GM18507 (cell line): ENCODE measurements at regions not wholly inside any gene's neighbourhood (a gene's known extent, or its start where the extent isn't known, plus 50 kb on each side); places are given as distances from the start of the nearest gene placed in this dataset.
"Not testable (repeated sequence)": the region's sequence is repeated elsewhere in the genome, so short reads cannot be mapped to it uniquely, and the experiment has no call there.

ENCODE experiments used
- DNase-seq: peaks from one replicate; pipeline ENCODE4 v3.0.0; 2011; ENCODE audit warnings: low read depth; ENCODE audit not compliant: insufficient read length; ENCODE audit errors: extremely low spot score
- FAIRE-seq: peaks from 2 replicates; lab custom pipeline; 2011; peaks lifted over from hg19 to GRCh38; lab: Jason Lieb, UNC

DNA sequence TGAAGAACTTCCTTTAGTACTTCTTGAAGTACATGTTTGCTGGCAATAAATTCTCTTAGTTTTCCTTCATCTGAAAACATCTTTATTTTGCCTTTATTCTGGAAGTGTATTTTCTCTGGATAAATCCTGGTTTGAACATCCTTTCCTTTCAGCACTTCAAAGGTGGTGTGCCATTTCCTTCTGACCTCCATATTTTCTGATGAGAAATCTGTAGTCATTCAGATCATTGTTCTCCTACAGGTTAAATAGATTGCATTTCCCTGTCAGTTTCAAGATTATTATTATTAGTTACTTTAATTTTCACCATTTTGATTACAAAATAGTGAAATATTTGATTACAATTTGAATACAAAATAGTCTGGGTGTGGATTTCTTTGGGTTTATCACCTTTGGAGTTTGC, 134.5 kb downstream of the CDH26 start:
- FAIRE-seq (no peak), DNase-seq (no peak)

DNA sequence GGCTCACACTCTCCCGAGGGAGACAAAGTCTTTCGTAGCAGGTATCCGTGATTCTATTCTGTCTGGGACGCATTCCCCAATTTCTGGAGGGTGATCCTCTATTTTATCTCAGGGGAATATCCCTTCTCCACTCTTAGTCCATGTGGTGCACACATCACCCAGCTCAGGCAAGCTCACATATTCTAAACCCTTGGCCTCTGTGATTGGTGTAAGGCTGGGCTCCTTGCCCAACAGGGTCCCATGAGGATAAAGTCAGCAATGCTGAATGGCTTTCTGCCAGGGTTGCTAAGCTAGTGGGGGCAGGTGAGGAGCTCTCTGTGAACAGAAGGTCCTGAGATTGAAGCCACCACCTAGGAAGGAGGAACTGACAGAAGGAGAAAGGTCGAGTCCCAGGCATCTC, 137.2 kb downstream of the CDH26 start:
- no peak for FAIRE-seq
- no peak for DNase-seq

DNA sequence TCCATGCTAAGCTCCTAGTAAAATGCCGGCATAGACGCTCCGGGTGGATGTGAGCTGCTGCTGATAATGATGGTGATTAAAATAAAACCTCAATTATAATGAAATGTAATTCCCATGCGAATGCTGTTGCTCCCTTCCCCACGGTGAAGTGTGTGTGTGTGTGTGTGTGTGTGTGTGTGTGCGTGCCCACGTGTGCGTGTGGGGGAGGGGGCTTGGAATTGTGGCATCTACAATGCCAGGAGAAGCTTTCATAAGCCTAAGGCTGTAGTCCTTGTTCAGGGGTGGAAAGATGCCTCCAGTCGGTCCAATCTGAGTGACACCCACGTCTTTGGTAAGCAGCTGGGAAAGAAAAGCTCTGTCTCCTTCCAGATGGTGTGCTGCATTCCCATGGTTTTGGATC, 137.9 kb downstream of the CDH26 start:
- FAIRE-seq (no peak), DNase-seq (no peak)

DNA sequence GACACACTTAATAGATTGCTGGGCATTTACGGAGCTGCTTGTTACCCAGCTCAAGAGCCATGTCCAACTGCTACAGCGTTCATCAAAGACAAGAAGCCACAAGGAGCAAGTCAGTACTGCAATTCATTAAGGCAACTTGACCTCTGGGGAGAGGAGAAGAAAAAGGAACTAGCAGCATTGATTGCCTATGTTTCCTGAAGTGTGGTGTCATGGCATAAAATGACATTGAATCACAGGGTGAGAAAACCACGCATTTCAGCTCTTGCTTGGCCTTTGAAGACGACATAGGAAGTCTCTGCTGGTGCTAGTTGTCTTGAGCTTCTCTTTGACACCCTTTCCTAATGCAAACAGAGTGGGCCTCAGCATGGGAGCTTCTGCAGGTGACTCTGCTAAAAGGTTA, 139.1 kb downstream of the CDH26 start:
- FAIRE-seq = no peak
- no peak for DNase-seq

DNA sequence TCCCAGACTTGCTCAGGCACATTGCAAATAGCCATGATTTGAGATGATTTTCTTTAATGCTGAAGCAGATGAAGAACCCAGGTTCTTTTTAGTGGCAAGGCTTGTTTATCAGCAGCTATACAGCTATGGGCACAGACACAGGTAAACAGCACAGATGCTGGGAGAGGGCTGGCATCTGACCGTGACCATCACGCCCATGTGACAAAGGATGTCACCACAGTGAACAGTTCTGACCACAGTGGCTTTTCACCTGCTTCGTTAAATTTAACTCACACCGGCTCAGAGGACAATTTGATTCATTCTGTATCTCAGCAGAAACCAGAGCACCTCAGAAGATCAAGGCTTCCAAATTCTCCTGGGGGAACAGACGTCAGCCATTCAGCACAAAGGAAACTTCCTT, 142.6 kb downstream of the CDH26 start:
- no peak for DNase-seq
- no peak for FAIRE-seq

DNA sequence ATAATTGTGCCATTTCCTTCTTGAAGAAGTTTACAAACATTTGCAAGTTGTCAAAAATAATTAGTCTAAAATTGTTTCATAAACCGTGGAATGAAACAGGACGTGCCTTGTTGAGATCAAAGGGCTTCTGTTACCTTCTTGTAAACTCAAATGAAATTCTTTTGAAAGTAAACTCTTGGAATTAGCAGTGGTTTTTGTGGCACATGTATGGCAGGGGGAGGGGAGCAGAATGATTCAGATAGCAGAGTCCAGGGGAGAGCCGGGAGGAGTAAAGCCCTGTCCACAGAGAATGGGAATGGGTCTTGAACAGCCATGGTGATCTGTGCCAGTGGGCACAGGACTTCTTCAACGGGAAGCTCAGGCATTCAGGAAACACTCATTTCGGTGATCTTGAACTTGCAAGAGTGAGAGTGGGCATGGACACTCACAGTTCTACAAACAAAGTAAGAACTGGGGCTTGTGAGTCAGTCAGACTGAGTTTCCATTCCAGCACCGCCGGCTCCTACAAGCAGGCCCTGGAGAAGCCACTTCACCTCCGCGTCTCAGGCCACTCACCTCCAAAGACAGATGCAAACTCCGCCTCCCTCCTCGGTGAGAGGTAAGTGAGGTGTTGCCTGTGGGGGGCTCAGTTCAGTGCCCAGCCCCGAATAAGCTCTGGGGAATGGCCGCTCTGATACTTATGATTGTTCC, 143.1 kb downstream of the CDH26 start:
- DNase-seq (no peak), FAIRE-seq (no peak)

DNA sequence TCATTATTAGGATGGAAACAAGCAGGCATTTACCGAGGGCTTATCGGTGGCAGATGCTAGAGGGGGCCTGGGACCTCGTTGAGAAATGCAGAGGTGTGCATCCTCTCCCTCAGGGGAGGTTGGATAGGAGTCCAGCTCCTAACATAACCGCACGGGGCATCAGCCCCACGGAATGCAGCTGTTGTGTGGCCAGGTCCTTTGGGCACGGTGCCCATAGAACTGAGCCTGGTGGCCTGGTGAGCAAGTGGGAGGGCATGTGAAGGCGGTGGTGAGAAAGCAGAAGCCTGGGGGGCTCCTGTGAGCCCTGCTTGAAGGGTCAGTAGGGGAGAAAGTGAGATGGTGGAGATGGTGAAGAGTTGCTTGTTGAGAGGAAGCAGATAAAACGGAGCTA, 143.7 kb downstream of the CDH26 start:
- FAIRE-seq (no peak), DNase-seq (no peak)

DNA sequence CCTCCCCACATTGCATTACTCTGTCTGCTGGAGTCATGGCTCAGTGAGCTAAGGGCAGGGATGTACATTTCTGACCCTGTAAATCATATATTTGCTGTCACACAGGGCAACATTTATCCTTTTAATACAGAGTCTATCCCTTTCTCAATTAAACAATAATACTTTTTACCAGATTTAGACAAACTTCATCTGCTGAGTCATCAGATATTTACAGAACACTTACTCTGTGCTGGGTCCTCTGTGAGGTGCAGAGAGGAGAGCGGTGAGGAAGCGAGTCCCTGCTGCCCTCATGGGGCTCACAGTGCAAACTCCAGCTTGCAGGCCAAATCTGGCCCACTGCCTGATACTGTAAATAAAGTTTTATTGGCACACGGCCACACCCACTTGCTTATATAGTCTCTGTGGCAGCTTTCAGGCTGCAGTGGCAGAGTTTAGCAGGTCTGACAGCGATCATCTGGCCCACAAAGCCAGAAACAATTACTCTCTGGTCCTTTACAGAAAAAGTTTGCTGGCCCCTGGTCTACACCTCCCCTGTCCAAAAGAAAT, 144.5 kb downstream of the CDH26 start:
- FAIRE-seq (no peak), DNase-seq (no peak)

DNA sequence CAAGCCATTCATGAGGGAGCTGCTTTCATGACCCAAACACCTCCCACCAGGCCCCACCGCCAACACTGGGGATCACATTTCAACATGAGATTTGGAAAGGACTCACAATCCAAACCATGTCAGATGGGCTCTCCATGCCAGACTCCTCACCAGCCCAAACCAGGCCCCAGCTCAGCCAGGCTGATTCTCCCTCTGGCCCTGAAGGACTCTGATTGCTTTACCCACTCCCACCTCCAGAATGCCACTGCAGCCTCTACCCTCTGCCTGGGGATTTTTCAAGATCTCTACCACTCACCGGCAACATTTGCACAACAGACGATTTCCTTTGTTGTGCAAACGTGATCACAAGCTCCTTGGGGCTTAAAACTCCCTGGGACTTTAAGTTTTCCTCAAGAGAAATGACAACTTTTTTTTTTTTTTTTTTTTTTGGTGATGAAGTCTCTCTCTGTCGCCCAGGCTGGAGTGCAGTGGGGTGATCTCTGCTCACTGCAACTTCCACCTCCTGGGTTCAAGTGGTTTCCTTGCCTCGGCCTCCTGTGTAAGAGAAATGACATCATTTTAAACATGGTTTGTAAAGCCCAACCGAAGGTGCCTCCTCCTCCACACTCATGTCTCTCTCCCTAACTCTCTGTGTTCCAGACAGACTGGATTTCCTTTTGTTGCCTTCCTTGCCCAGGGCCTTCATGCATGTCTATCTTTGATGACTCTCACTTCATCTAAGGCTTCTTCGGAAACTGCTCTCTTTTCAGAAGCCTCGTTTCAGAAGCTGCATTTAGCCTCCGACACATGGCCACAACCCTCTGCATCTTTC, 147.0 kb downstream of the CDH26 start:
- DNase-seq (no peak), FAIRE-seq (no peak)

DNA sequence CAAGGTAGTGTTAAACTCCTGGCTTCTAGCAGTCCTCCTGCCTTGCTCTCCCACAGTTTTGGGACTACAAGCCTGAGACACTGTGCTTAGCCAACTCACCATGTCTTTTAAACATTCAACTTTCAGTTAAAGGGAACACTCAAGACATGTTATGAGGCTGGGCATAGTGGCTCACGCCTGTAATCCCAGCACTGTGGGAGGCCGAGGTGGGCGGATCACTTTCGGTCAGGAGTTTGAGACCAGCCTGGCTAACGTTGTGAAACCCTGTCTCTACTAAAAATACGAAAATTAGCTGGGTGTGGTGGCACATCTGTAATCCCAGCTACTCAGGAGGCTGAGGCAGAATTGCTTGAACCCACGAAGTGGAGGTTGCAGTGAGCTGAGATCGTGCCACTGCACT, 148.0 kb downstream of the CDH26 start:
- FAIRE-seq, DNase-seq: not testable (repeated sequence)

DNA sequence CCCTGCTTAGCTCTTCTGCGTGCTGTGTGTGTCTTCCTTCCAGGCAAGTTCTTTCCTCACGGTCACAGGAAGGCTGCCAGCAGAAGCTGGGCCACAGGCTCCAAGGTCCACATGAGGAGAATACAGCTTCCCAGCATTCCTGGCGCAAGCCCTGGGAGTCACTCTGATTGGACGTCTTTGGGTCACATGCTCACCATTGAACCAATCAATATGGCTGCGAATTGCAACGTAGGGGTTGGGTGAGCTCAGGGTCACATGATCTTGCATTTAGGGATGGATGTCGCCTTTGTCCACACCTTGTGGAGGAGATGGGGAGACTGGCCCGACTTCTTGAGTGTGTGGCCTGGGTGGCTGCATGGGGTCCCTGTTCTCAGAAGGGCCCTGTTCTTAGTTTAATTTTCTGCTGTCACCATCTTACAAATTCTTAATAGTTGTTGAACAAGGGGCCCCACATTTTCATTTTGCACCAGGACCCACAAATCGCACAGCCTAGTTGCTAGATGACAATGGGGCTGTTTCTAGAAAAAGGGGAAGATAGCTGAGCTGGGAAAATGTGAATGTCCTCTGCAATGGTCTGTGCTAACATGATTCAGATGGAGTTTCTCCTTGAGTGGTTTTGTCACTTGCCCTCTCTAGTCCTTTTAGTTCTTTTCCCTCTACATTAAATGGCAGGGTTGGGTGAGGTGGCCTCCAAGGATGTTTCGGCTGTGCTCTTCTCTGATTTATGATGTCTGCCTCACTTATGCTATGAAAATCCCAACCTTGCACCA, 149.6 kb downstream of the CDH26 start:
- DNase-seq (no peak), FAIRE-seq (no peak)

DNA sequence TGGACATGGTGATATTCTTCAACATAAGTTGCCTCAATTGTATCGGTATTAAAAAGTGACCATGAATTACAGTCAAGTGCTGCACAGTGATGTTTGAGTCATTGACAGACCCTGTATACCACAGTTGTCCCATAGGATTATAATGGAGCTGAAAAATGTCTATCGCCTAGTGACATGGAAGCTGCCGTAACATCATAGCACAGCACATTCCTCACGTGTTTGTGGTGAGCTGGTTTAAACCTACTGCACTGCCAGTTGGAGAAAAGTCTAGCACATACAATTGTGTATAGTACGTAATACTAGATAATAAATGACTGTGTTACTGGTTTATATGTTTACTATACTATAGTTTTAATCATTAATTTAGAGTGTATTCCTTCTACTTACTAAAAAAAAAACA, 150.2 kb downstream of the CDH26 start:
- DNase-seq (no peak), FAIRE-seq (no peak)

DNA sequence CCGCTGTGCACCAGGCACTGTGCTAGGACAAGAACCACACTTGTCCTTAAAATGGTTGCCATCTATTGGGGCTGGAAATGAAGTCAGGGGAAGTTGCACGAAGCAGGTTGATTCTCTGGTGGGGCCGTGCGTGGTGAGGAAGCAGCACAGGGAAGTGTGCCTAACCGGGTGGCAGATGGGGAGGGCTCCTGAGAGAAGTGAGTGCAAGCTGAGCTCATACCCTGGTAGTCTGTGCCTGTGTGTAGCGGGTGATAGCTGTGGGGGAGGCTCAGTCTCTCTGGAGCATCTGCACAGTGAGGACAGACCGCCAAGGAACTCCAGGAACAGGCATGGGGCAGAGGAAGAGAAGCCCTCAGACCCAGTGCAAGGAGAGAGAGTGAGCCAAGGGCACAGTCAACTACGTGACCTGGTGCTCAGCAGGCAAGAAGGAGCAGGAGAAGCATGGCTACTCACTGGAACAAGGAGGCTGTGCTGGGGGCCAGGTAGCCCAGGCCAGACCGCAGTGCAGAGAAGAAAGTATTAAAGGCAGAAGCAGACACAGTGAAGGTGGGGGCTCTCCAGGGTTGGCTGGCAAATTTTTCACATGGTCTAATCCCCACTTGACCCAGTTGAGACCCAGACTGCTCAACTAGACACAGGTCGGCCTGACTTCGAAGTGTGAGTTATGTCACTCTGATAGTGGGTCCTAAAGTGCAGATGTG, 155.0 kb downstream of the CDH26 start:
- no peak for FAIRE-seq
- no peak for DNase-seq

DNA sequence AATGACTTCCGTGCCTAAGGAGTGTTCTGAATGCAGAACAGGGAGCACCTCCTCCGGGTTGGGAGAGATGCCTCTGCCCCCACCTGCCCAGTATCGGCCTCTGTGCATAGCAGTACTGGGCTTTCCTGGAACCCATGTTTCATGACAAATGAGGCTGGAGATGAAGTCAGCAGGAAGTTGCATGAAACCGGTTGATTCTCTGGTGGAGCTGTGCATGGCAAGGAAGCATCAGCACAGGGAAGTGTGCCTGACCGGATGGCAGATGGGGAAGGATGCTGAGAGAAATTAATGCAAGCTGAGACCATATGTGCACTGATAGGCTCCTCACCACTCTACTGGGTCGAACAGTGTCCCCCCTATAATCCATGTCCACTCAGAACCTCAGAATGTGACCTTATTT, 155.5 kb downstream of the CDH26 start:
- no peak for DNase-seq
- no peak for FAIRE-seq

DNA sequence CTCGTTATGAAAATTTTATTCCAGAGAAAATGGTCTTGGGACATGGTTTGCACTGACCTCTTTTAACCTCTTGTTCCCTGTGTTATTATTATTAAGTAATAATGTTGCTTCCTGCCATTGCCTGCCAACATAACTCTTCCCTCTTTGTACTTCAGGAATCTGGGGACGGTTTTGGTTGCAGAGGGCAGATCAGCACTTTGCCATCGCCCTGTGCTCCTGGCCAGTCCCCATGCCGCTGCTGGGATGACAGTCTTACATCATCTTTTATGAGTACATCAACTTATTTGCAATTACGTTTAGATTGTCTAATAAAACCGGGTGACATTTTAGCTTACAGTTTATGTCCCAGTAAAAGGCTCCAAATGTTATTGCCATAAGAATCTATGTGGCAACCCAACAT, 157.2 kb downstream of the CDH26 start:
- no peak for DNase-seq
- FAIRE-seq = no peak

DNA sequence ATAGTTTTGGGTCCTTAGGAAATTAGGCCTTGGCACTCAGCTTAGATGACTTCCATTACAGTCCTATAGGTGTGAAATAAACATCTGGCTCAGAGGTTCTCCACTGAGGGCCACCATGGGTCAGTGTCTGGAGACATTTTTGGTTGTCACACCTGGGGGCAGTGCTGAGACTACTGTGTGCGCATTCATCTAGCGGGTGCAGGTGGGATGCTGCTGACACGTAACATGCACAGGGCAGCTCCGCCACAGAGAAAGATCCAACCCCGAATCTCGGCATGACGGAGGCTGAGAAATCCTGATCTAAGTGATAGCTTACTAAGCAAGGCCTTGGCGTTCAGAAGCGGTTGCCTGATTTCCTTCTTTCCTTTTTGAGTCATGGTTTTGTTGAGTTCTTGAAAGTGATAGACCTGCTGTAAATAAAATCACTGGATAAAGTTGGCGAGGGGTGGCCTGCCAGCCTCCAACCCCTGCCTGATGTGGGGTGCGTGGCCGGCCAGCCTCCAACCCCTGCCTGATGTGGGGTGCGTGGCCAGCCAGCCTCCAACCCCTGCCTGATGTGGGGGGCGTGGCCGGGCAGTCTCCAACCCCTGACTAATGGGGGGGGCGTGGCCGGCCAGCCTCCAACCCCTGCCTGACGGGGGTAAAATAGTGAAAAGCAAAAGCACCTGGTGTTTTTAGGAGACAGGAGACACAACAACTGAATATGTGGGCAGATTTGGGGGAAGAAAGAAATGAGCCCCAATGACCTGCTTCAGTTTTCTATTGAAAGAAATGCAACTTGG, 158.1 kb downstream of the CDH26 start:
- no peak for DNase-seq
- FAIRE-seq = no peak

DNA sequence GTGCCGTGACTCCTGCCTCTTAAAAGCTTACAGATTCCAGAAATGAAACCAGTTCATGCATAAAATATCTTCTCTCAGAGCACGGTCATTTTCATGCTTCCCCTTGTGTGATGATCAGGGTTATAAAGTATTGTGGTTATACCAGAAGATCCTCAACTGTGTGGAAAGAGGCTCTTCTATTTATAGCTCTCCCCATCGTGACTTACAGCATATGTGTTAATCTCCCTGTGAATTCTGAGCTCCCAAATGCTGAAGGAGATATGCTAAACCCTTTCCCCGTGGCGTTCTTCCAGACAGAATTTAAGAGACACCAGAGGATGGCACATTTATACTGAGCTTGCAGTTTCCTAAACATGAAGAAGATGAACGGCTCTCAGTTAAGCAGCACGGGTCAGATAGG, 158.8 kb downstream of the CDH26 start:
- no peak for FAIRE-seq
- DNase-seq = no peak

DNA sequence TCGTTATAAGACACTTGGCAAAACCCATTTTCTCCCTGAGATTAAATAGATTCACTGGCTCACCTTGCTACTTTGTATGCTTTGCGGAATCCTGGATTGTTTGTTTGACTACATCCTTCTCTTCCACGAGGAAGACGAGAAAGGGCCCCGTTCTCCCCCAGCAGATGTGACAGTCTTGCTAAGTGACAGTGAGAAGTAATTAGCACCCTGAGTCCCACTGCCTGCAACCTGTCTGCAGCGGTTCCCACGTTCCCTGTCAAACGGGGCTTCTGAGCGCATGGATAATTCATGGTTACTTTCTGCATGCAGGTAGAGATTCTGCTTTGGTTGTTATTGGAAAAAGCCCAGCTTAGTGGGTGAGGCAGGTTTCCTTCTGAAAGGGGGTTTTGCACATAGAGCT, 163.7 kb downstream of the CDH26 start:
- FAIRE-seq = no peak
- DNase-seq = no peak

DNA sequence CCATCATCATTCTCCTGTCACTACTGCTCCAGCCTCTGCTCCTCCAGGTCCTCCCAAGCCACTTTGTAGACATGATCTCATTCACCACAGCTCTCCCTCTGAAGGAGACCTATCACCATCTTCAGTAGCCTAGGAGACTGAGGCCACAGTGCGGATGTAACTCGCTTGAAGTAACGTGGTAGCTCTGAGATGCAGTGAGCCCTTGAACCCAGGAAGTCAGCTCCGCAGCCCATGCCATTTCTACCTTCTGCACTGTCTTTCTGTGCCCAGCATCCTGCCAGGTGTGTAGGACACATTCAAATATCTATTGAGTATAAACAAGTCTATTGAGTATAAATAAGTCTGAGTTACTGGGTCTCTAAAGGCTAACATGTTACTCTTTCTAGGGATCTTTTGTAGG, 164.4 kb downstream of the CDH26 start:
- no peak for DNase-seq
- FAIRE-seq = no peak
